Activated naive CD4-positive, alpha-beta T cell treated with anti-CD3 and anti-CD28 coated beads, Interleukin-2, amount 10 ng/mL, durations not matched to agents 7 days and 5 days (primary cell): ENCODE measurements at regions not wholly inside any gene's neighbourhood (a gene's known extent, or its start where the extent isn't known, plus 50 kb on each side); places are given as distances from the start of the nearest gene placed in this dataset.
"Not testable (repeated sequence)": the region's sequence is repeated elsewhere in the genome, so short reads cannot be mapped to it uniquely, and the experiment has no call there.

Source experiments
- CTCF ChIA-PET: fragments of 350-600 bp; sonication (Branson Sonifier 250); formaldehyde crosslinking; loops from one replicate; lab custom pipeline; 2021; ENCODE audit warnings: antibody characterized with exemption; lab: Charles Lee
- DNase-seq: peaks from one replicate; pipeline ENCODE4 v3.0.0-alpha.2; 2020
- H3K27ac Mint-ChIP-seq: one replicate; pipeline ENCODE4 v1.8.0; 2021; ENCODE audit warnings: mild to moderate bottlenecking, moderate library complexity, mixed read lengths
- H3K27me3 Mint-ChIP-seq: one replicate; pipeline ENCODE4 v1.8.0; 2021; ENCODE audit warnings: mild to moderate bottlenecking, mixed read lengths
- H3K36me3 Mint-ChIP-seq: one replicate; pipeline ENCODE4 v1.8.0; 2021; ENCODE audit warnings: mixed read lengths
- H3K4me1 Mint-ChIP-seq: one replicate; pipeline ENCODE4 v1.8.0; 2021; ENCODE audit warnings: mixed read lengths
- H3K4me3 Mint-ChIP-seq: one replicate; pipeline ENCODE4 v1.8.0; 2021; ENCODE audit warnings: mild to moderate bottlenecking, moderate library complexity, mixed read lengths
- H3K9me3 Mint-ChIP-seq: one replicate; pipeline ENCODE4 v1.8.0; 2021; ENCODE audit warnings: mixed read lengths

GRCh38 chr4:14338585-14339265 lies 663.6 kb upstream of the CPEB2 start:
- no peaks in the 10 kb centered on the region for H3K4me1 Mint-ChIP-seq
- no peaks in the 10 kb centered on the region for H3K36me3 Mint-ChIP-seq
- no peaks in the 10 kb centered on the region for H3K27me3 Mint-ChIP-seq
- CTCF ChIA-PET, result no interaction called here
- no peak for DNase-seq
- no peak overlapping the region for H3K4me3 Mint-ChIP-seq
- no peak overlapping the region for H3K27ac Mint-ChIP-seq
- H3K9me3 Mint-ChIP-seq, result peaks cover 2% of the 10 kb centered on the region

GRCh38 chr4:14339715-14340114 lies 662.6 kb upstream of the CPEB2 start:
- no peaks in the 10 kb centered on the region for H3K4me1 Mint-ChIP-seq

DNA sequence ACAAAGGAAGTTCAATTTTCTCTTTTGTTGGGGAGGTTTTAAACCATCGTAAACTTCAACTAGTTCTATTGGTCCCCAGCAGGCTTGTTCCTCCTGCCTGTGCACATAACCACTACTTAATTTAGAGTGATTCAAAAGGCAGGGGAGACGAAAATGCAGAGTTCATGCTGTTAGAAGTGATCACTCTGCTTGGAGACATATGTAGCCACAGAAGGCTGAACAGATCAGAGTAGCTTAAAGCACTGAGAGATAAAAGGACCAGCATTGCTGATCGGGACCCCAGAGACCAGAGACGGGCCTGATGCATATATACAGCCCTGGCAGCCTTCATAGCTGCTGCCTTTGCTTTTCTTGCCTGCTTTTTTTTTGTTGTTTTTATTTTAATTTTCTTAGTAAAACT lies 662.0 kb upstream of the CPEB2 start:
- H3K27ac Mint-ChIP-seq, result no peak overlapping the region
- no peaks in the 10 kb centered on the region for H3K4me1 Mint-ChIP-seq
- CTCF ChIA-PET, result no interaction called here
- no peak overlapping the region for H3K4me3 Mint-ChIP-seq
- no peak for DNase-seq
- H3K27me3 Mint-ChIP-seq, result no peaks in the 10 kb centered on the region
- no peaks in the 10 kb centered on the region for H3K9me3 Mint-ChIP-seq
- H3K36me3 Mint-ChIP-seq, result no peaks in the 10 kb centered on the region

More at GRCh38 chr4:14339715-14340114, 662.6 kb upstream of the CPEB2 start:
- Mint-ChIP-seq H3K9me3 (no peaks in the 10 kb centered on the region), H3K27me3 (no peaks in the 10 kb centered on the region), H3K27ac (no peak overlapping the region), H3K4me3 (no peak overlapping the region), H3K36me3 (no peaks in the 10 kb centered on the region)
- DNase-seq, result no peak
- CTCF ChIA-PET, result no interaction called here

- no peak for DNase-seq
- Mint-ChIP-seq H3K4me3 (no peak overlapping the region), H3K27ac (no peak overlapping the region), H3K9me3 (no peaks in the 10 kb centered on the region), H3K4me1 (no peaks in the 10 kb centered on the region), H3K36me3 (no peaks in the 10 kb centered on the region), H3K27me3 (no peaks in the 10 kb centered on the region)
- CTCF ChIA-PET, result no interaction called here
These were observed 658.3 kb upstream of the CPEB2 start for GRCh38 chr4:14343961-14344360.

DNA sequence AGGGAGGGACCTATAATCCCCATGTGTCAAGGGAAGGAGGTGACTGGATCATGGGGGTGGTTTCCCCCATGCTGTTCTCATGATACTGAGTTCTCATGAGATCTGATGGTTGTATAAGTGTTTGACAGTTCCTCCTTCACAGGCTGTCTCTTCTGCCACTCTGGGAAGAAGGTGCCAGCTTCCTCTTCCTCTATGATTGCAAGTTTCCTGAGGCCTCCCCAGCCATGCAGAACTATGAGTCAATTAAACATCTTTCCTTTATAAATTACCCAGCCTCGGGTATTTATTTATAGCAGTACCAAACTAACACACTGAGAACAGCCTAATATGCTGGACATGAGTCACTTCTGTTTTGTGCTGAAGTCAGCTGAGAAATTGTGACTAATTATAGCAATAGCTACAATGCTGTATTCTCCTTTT lies 656.9 kb upstream of the CPEB2 start:
- Mint-ChIP-seq H3K9me3 (no peaks in the 10 kb centered on the region), H3K4me3 (no peak overlapping the region), H3K36me3 (no peaks in the 10 kb centered on the region), H3K27me3 (no peaks in the 10 kb centered on the region), H3K4me1 (no peaks in the 10 kb centered on the region), H3K27ac (no peak overlapping the region)
- DNase-seq, result no peak
- CTCF ChIA-PET, result no interaction called here

DNA sequence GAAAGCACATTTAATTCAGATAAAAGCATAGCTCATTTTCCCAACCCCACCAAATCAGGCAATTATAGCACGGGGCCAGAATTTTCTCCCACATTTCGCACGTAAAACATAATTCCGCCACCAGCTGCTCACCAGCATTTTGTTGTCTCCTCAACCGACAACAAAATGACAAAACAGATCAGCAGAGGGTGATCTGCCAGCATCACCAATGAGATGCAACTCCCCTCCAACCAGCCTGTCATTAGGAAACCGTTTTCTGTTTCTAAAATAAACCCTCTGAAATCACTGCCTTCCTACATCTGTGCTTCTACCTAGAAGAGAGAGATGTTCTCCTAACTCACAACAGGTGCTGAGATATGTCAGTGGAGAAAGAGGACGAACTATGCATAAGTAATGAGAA lies 654.8 kb upstream of the CPEB2 start:
- no peak overlapping the region for H3K27ac Mint-ChIP-seq
- CTCF ChIA-PET, result no interaction called here
- no peak overlapping the region for H3K4me3 Mint-ChIP-seq
- H3K27me3 Mint-ChIP-seq, result no peaks in the 10 kb centered on the region
- H3K36me3 Mint-ChIP-seq, result no peaks in the 10 kb centered on the region
- DNase-seq, result no peak
- H3K4me1 Mint-ChIP-seq, result no peaks in the 10 kb centered on the region
- H3K9me3 Mint-ChIP-seq, result no peaks in the 10 kb centered on the region

- no peaks in the 10 kb centered on the region for H3K36me3 Mint-ChIP-seq
- no peaks in the 10 kb centered on the region for H3K4me1 Mint-ChIP-seq
- H3K27ac Mint-ChIP-seq, result no peak overlapping the region
- no peaks in the 10 kb centered on the region for H3K9me3 Mint-ChIP-seq
- no peak overlapping the region for H3K4me3 Mint-ChIP-seq
- no peak for DNase-seq
- no peaks in the 10 kb centered on the region for H3K27me3 Mint-ChIP-seq
- CTCF ChIA-PET, result no interaction called here
These were observed 653.8 kb upstream of the CPEB2 start for GRCh38 chr4:14348506-14348905.

DNA sequence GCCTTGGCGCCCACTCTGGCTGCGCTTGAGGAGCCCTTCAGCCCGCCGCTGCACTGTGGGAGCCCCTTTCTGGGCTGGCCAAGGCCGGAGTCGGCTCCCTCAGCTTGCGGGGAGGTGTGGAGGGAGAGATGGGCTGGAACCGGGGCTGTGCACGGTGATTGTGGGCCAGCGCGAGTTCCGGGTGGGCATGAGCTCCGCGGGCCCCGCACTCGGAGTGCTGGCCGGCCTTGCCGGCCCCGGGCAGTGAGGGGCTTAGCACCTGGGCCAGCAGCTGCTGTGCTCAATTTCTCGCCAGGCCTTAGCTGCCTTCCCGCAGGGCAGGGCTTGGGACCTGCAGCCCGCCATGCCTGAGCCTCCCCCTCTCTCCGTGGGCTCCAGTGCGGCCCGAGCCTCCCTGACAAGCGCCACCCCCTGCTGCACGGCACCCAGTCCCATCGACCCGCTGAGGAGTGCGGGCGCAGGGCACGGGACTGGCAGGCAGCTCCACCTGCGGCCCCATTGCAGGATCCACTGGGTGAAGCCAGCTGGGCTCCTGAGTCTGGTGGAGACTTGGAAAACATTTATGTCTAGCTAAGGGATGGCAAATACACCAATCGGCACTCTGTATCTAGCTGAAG lies 643.6 kb upstream of the CPEB2 start:
- H3K4me3 Mint-ChIP-seq, H3K27me3 Mint-ChIP-seq, H3K9me3 Mint-ChIP-seq, DNase-seq, H3K27ac Mint-ChIP-seq, H3K4me1 Mint-ChIP-seq, CTCF ChIA-PET, H3K36me3 Mint-ChIP-seq: not testable (repeated sequence)

- no peaks in the 10 kb centered on the region for H3K27me3 Mint-ChIP-seq
- DNase-seq, result no peak
- no peaks in the 10 kb centered on the region for H3K36me3 Mint-ChIP-seq
- no peak overlapping the region for H3K27ac Mint-ChIP-seq
- no peak overlapping the region for H3K4me3 Mint-ChIP-seq
- H3K9me3 Mint-ChIP-seq, result peaks cover 2% of the 10 kb centered on the region
- CTCF ChIA-PET, result no interaction called here
- H3K4me1 Mint-ChIP-seq, result no peaks in the 10 kb centered on the region
These were observed 642.3 kb upstream of the CPEB2 start for GRCh38 chr4:14359991-14360390.

- CTCF ChIA-PET, result no interaction called here
- Mint-ChIP-seq H3K27me3 (no peaks in the 10 kb centered on the region), H3K36me3 (no peaks in the 10 kb centered on the region), H3K9me3 (peaks cover 2% of the 10 kb centered on the region), H3K4me1 (no peaks in the 10 kb centered on the region), H3K4me3 (no peak overlapping the region), H3K27ac (no peak overlapping the region)
- DNase-seq, result no peak
These were observed 641.2 kb upstream of the CPEB2 start for GRCh38 chr4:14361084-14361483.

DNA sequence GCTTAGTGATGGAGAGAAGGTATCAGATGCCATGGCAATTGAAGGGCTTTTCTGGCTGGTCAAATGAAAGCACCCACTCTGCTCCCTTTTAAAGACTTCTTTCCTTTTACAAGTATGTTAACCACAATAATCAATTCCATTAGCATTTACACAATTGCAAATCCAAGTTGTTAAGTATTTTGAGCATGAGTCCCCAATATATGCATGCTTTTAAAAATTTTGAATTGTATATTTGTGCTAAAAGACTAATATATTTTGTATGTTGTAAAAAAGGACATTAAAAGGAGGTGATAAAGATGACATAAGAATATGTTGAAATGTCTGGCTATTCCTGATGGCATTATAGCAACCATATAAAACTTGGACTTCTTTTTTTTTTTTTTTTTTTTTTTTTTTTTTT lies 639.9 kb upstream of the CPEB2 start:
- CTCF ChIA-PET, result no interaction called here
- Mint-ChIP-seq H3K36me3 (no peaks in the 10 kb centered on the region), H3K4me1 (no peaks in the 10 kb centered on the region), H3K9me3 (peaks cover 2% of the 10 kb centered on the region), H3K27me3 (no peaks in the 10 kb centered on the region), H3K27ac (no peak overlapping the region), H3K4me3 (no peak overlapping the region)
- no peak for DNase-seq

GRCh38 chr4:14364953-14365536 lies 637.2 kb upstream of the CPEB2 start:
- H3K27ac Mint-ChIP-seq, result no peak overlapping the region
- CTCF ChIA-PET, result no interaction called here

GRCh38 chr4:14368391-14368790 lies 633.9 kb upstream of the CPEB2 start:
- Mint-ChIP-seq H3K9me3 (no peaks in the 10 kb centered on the region), H3K27ac (no peak overlapping the region), H3K4me1 (no peaks in the 10 kb centered on the region), H3K36me3 (no peaks in the 10 kb centered on the region), H3K4me3 (no peak overlapping the region), H3K27me3 (no peaks in the 10 kb centered on the region)
- CTCF ChIA-PET, result no interaction called here
- no peak for DNase-seq

More at GRCh38 chr4:14364953-14365536, 637.2 kb upstream of the CPEB2 start:
- no peak for DNase-seq
- Mint-ChIP-seq H3K4me1 (no peaks in the 10 kb centered on the region), H3K27me3 (no peaks in the 10 kb centered on the region), H3K9me3 (no peaks in the 10 kb centered on the region), H3K36me3 (no peaks in the 10 kb centered on the region), H3K4me3 (no peak overlapping the region)

GRCh38 chr4:14371131-14371530 lies 631.1 kb upstream of the CPEB2 start:
- H3K27ac Mint-ChIP-seq, result no peak overlapping the region
- no peaks in the 10 kb centered on the region for H3K36me3 Mint-ChIP-seq
- DNase-seq, result no peak
- no peaks in the 10 kb centered on the region for H3K4me1 Mint-ChIP-seq
- no peaks in the 10 kb centered on the region for H3K9me3 Mint-ChIP-seq
- H3K27me3 Mint-ChIP-seq, result no peaks in the 10 kb centered on the region
- no peak overlapping the region for H3K4me3 Mint-ChIP-seq
- CTCF ChIA-PET, result no interaction called here

DNA sequence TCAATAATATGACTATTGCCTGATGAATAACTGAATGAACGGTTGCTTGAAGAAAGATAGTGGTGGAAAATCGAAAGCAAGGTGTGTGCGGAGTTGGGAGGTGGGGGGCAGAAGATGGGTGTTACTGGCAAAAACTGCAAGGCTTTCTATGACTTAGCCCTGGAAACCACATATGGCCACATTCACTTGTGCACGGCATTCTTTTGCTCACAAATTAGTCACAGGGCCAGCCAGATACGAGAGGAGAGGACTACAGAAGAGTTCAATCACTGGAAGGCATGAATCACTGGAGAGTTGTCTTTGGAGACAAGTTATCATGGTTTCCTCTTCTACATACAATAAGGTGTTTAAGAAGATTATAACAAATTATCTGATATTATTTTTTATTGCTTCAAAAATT lies 626.5 kb upstream of the CPEB2 start:
- Mint-ChIP-seq H3K9me3 (no peaks in the 10 kb centered on the region), H3K36me3 (no peaks in the 10 kb centered on the region), H3K4me1 (no peaks in the 10 kb centered on the region), H3K27ac (no peak overlapping the region), H3K4me3 (no peak overlapping the region), H3K27me3 (no peaks in the 10 kb centered on the region)
- CTCF ChIA-PET, result no interaction called here
- DNase-seq, result no peak
